Fibroblast of pulmonary artery (primary cell): ENCODE measurements at regions not wholly inside any gene's neighbourhood (a gene's known extent, or its start where the extent isn't known, plus 50 kb on each side); places are given as distances from the start of the nearest gene placed in this dataset.
"Not testable (repeated sequence)": the region's sequence is repeated elsewhere in the genome, so short reads cannot be mapped to it uniquely, and the experiment has no call there.

Source experiments
- DNase-seq: peaks from one replicate; pipeline ENCODE4 v3.0.0-alpha.2; 2010; ENCODE audit warnings: low read depth
- H3K4me3 ChIP-seq: replicated peaks from 2 replicates; pipeline ENCODE4 v1.5.1; 2011; ENCODE audit warnings: low read depth, mild to moderate bottlenecking, control low read depth, low read length, moderate library complexity
- CTCF ChIP-seq: IDR thresholded peaks from 2 replicates; pipeline ENCODE4 v1.5.1; 2011; ENCODE audit warnings: mild to moderate bottlenecking, control low read depth, low read length, inconsistent platforms; ENCODE audit errors: missing control alignments

GRCh38 chr4:38290366-38290765 is 330.2 kb downstream of the PTTG2 start:
- DNase-seq = peak; percentile 82
- no peak overlapping the region for H3K4me3 ChIP-seq
- TF ChIP-seq CTCF = no peak

- no peak for TF ChIP-seq CTCF
- no peak overlapping the region for H3K4me3 ChIP-seq
- no peak for DNase-seq
These were observed 330.7 kb downstream of the PTTG2 start for GRCh38 chr4:38290914-38291313.

DNA sequence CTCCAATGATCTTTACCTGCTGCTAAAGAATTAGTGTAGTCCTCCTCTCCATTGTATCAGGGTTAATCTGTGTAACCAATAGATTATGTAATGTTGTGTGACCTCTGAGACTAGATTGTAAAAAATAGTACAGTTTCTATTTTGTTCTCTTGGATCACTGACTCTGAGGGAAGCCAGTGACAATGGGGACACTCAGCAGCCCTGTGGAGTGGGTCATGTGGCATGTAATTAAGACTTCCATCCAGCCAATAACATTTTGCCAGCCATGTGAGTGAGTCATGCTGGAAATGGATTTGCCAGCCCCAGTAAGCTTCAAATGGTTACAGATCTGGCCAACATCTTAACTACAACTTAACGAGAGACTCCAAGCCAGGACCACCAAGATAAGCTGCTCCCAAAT is 332.3 kb downstream of the PTTG2 start:
- no peak overlapping the region for H3K4me3 ChIP-seq
- no peak for TF ChIP-seq CTCF
- no peak for DNase-seq

DNA sequence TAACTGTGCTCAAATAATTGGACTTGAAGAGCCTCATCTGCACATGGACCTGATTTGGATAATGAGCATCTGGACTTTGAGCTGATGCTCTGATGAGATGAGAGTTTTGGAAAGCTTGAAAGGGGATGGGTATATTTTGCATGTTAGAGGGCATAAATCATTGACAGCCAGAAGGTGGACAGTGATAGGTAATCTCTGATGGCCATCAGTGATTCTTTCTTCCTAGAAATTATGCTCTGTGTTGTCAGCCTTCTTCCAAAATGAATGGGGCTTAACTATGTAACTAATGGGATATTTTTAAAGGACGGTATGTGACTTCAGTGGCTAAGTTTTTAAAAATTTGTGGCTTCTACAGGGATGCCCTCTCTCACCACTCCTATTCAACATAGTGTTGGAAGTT is 334.0 kb downstream of the PTTG2 start:
- DNase-seq = no peak
- TF ChIP-seq CTCF = no peak

DNA sequence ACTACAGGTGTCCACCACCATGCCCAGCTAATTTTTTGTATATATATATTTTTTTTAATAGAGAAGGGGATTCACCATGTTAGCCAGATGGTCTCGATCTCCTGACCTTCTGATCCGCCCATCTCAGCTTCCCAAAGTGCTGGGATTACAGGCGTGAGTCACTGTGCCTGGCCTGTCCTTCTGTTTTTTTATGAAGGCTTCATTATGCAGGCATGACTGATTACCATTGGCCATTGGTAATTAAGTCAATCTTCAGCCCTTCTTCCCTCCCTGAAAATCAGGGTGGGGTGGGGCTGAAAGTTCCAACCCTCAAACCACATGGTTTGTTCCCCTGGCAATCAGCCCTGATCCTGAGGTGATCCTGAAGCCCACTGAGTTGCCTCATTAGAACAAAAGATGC is 336.9 kb downstream of the PTTG2 start:
- TF ChIP-seq CTCF = no peak
- H3K4me3 ChIP-seq = no peak overlapping the region
- DNase-seq = no peak

More for the DNA sequence above, 334.0 kb downstream of the PTTG2 start:
- no peak overlapping the region for H3K4me3 ChIP-seq

- no peak overlapping the region for H3K4me3 ChIP-seq
- TF ChIP-seq CTCF = no peak
- no peak for DNase-seq
These were observed 338.9 kb downstream of the PTTG2 start for GRCh38 chr4:38298868-38299713.

- H3K4me3 ChIP-seq = no peak overlapping the region
- no peak for DNase-seq
- no peak for TF ChIP-seq CTCF
These were observed 342.7 kb downstream of the PTTG2 start for GRCh38 chr4:38302910-38303309.

DNA sequence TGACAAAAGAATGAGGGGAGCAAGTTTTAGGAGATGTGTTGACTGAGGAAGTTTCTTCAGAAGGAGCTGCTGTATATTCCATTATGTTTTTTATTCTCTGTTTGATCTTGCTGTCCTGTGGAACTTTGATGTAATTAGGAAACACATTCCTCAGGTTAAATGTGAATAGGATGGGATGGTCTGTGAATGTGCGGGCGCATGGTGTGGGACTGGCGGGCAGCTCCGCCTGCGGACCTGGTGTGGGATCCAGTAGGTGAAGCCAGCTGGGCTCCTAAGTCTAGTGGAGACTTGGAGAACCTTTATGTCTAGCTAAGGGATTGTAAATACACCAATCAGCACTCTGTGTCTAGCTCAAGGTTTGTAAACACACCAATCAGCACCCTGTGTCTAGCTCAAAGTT is 344.3 kb downstream of the PTTG2 start:
- not testable (repeated sequence) for DNase-seq

More for the DNA sequence above, 344.3 kb downstream of the PTTG2 start:
- not testable (repeated sequence) for H3K4me3 ChIP-seq
